ENCODE measurements at regions not wholly inside any gene's neighbourhood (a gene's known extent, or its start where the extent isn't known, plus 50 kb on each side); places are given as distances from the start of the nearest gene placed in this dataset.

GRCh38 chr3:88641033-88641604 is 466.3 kb upstream of the EPHA3 start:
- H3K9ac ChIP-seq (ENCODE audit: low read length): no peak overlapping the region
- no peak overlapping the region for H3K4me2 ChIP-seq (ENCODE audit: low read length)

GRCh38 chr3:88657459-88657858 is 450.0 kb upstream of the EPHA3 start:
- Histone ChIP-seq H3K36me3 (ENCODE audit: insufficient read depth, low read length) (no peaks in the 10 kb centered on the region), H3K4me2 (ENCODE audit: low read length) (no peak overlapping the region), H3K27ac (ENCODE audit: low read length) (no peak overlapping the region), H2AFZ (ENCODE audit: low read depth, low read length) (no peak overlapping the region), H3K9me2 (ENCODE audit: insufficient read depth, low read length) (no peaks in the 10 kb centered on the region), H4K20me1 (ENCODE audit: insufficient read depth) (no peaks in the 10 kb centered on the region), H3K79me2 (replicated peaks; ENCODE audit: insufficient read depth, low read length) (no peaks in the 10 kb centered on the region), H3K9ac (ENCODE audit: low read length) (no peak overlapping the region), H3K9me3 (ENCODE audit: low read length) (no peaks in the 10 kb centered on the region), H3K27me3 (ENCODE audit: insufficient read depth, low read depth, low read length) (no peaks in the 10 kb centered on the region), H3F3A (ENCODE audit: insufficient read depth, low read length, poor library complexity, severe bottlenecking) (no peaks in the 10 kb centered on the region), H3K4me3 (ENCODE audit: low read length) (no peak overlapping the region)
- TF ChIP-seq EZH2 (IDR thresholded peaks at IDR 0.05; ENCODE audit: borderline replicate concordance, insufficient read depth, low read length, poor library complexity, severe bottlenecking): no peak
- no peak for TF ChIP-seq TAF1 (IDR thresholded peaks at IDR 0.05; ENCODE audit: low read depth)

More at GRCh38 chr3:88641033-88641604, 466.3 kb upstream of the EPHA3 start:
- Histone ChIP-seq H3K4me3 (ENCODE audit: low read length) (no peak overlapping the region), H4K20me1 (ENCODE audit: insufficient read depth) (no peaks in the 10 kb centered on the region), H3K36me3 (ENCODE audit: insufficient read depth, low read length) (no peaks in the 10 kb centered on the region), H3K79me2 (replicated peaks; ENCODE audit: insufficient read depth, low read length) (no peaks in the 10 kb centered on the region), H3K27ac (ENCODE audit: low read length) (no peak overlapping the region), H3K9me2 (ENCODE audit: insufficient read depth, low read length) (no peaks in the 10 kb centered on the region), H3F3A (ENCODE audit: insufficient read depth, low read length, poor library complexity, severe bottlenecking) (no peaks in the 10 kb centered on the region), H3K27me3 (ENCODE audit: insufficient read depth, low read depth, low read length) (no peaks in the 10 kb centered on the region), H3K9me3 (ENCODE audit: low read length) (peaks cover 3% of the 10 kb centered on the region), H2AFZ (ENCODE audit: low read depth, low read length) (no peak overlapping the region)
- TF ChIP-seq SMC3 (conservative IDR thresholded peaks at IDR 0.05; ENCODE audit: poor library complexity): no peak
- TF ChIP-seq TAF1 (IDR thresholded peaks at IDR 0.05; ENCODE audit: low read depth): no peak
- TF ChIP-seq POLR2AphosphoS5 (IDR thresholded peaks at IDR 0.05): no peak
- TF ChIP-seq MXI1 (conservative IDR thresholded peaks at IDR 0.05; ENCODE audit: poor library complexity, severe bottlenecking): no peak
- TF ChIP-seq REST (IDR thresholded peaks at IDR 0.05; ENCODE audit: borderline replicate concordance): no peak
- no peak for TF ChIP-seq CTCF (IDR thresholded peaks at IDR 0.05; ENCODE audit: poor library complexity, severe bottlenecking)
- TF ChIP-seq RAD21 (conservative IDR thresholded peaks at IDR 0.05): no peak
- TF ChIP-seq EP300 (conservative IDR thresholded peaks at IDR 0.05; ENCODE audit: poor library complexity, severe bottlenecking): no peak
- TF ChIP-seq EZH2 (IDR thresholded peaks at IDR 0.05; ENCODE audit: borderline replicate concordance, insufficient read depth, low read length, poor library complexity, severe bottlenecking): no peak

Measured in neural cell (in vitro differentiated cells).